Liver (tissue), 3 donors: ENCODE measurements at regions not wholly inside any gene's neighbourhood (a gene's known extent, or its start where the extent isn't known, plus 50 kb on each side); places are given as distances from the start of the nearest gene placed in this dataset.

ENCODE experiments used
- ATF3 ChIP-seq: IDR thresholded peaks from 2 replicates; pipeline ENCODE4 v1.6.1; 2016; ENCODE audit warnings: antibody characterized with exemption
- CTCF ChIP-seq: fragments of 150-350 bp; IDR thresholded peaks from 2 replicates; pipeline ENCODE4 v1.5.1; 2017; ENCODE audit warnings: improper control_type of control experiment, low read depth, low read length; ENCODE audit not compliant: missing input control
- GABPA ChIP-seq, 2 donors: IDR thresholded peaks in 1 of 2; conservative IDR thresholded peaks in 1 of 2; 2 replicates each; pipeline ENCODE4 v1.6.1; 2016; ENCODE audit warnings: antibody characterized with exemption in 2 of 2, mild to moderate bottlenecking in 1 of 2, moderate library complexity in 1 of 2
- JUND ChIP-seq, 2 donors: IDR thresholded peaks; 2 replicates each; pipeline ENCODE4 v1.6.1; 2016; ENCODE audit warnings: antibody characterized with exemption in 2 of 2
- RAD21 ChIP-seq, 2 donors: IDR thresholded peaks; 2 replicates each; pipeline ENCODE4 v1.6.1; 2016; ENCODE audit warnings: antibody characterized with exemption in 2 of 2, mild to moderate bottlenecking in 2 of 2
- REST ChIP-seq: IDR thresholded peaks from 2 replicates; pipeline ENCODE4 v1.6.1; 2016; ENCODE audit warnings: antibody characterized with exemption, mild to moderate bottlenecking
- RXRA ChIP-seq, 2 donors: IDR thresholded peaks; 2 replicates each; pipeline ENCODE4 v1.6.1; 2017 to 2018; ENCODE audit warnings: antibody characterized with exemption in 2 of 2, mild to moderate bottlenecking in 1 of 2
- SP1 ChIP-seq: IDR thresholded peaks from 2 replicates; pipeline ENCODE4 v1.6.1; 2018; ENCODE audit warnings: antibody characterized with exemption, mild to moderate bottlenecking
- YY1 ChIP-seq: IDR thresholded peaks from 2 replicates; pipeline ENCODE4 v1.6.1; 2016; ENCODE audit warnings: antibody characterized with exemption, mild to moderate bottlenecking
- ZBTB33 ChIP-seq: IDR thresholded peaks from 2 replicates; pipeline ENCODE4 v1.6.1; 2016; ENCODE audit warnings: antibody characterized with exemption
- donor health status: healthy.
- donor health status: healthy.

- TF ChIP-seq CTCF (no peak), GABPA (IDR thresholded peaks at IDR 0.05 in 1 of 2, conservative IDR thresholded peaks at IDR 0.05 in 1 of 2) (no peak), RAD21 (IDR thresholded peaks at IDR 0.05) (no peak), SP1 (no peak), JUND (IDR thresholded peaks at IDR 0.05) (no peak), ATF3 (no peak), ZBTB33 (no peak), REST (no peak), RXRA (IDR thresholded peaks at IDR 0.05) (no peak), YY1 (no peak)
Measured at GRCh38 chr2:177340158-177340557, 52.4 kb upstream of the AGPS start.
